ENCODE measurements at regions not wholly inside any gene's neighbourhood (a gene's known extent, or its start where the extent isn't known, plus 50 kb on each side); places are given as distances from the start of the nearest gene placed in this dataset.

DNA sequence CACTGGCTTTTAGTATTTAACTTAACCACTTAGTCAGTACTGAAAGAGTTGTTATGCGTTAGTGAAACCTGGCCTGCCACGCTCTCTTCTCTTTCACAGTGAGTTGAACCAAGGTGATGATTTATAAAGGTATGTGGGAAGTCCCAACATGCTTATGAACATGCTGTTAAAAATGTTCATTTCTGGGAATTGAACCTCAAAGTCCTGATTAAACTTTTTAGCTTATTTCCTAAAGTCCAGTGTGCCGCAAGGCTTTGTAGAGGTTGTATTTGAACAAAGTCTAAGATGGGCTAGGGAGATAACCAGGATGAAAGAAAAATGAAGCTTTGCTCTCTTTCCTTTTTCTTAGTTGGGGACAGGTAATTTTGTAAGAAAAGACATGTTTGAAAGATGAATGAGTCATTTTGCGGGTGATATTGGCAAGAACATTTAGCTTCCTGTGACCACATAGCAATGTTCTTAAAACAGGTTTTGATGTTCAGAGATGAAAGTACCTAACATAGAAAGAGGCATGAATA, 270.3 kb downstream of the DTHD1 start:
- Histone ChIP-seq H3K9me3 (no peaks in the 10 kb centered on the region), H3K4me1 (no peaks in the 10 kb centered on the region), H3K4me2 (no peak overlapping the region), H3K27ac (no peak overlapping the region), H3K4me3 (no peak overlapping the region)
- FAIRE-seq (no peak), DNase-seq (ENCODE audit: low read depth in 1 of 2, low spot score in 1 of 2) (no peak), ATAC-seq (no peak)
- ChIA-PET POLR2A (no interaction called here), CTCF (no interaction called here)
- WGBS (ENCODE audit: missing lambda C conversion rate) = 38% methylated on average over 4 of the region's 4 CpGs
- no peak for TF ChIP-seq FOSB (CRISPR knock-in tag; IDR thresholded peaks at IDR 0.05)
- TF ChIP-seq NPAS2 (CRISPR knock-in tag; IDR thresholded peaks at IDR 0.05; ENCODE audit: borderline replicate concordance) = no peak
- no peak for TF ChIP-seq RARB (CRISPR knock-in tag; IDR thresholded peaks at IDR 0.05)
- TF ChIP-seq CHD4 (IDR thresholded peaks at IDR 0.05; ENCODE audit: borderline replicate concordance) = no peak
- no peak for TF ChIP-seq MYC (IDR thresholded peaks at IDR 0.05; ENCODE audit: borderline replicate concordance, low read length)
- TF ChIP-seq RNF2 (IDR thresholded peaks at IDR 0.05; ENCODE audit: borderline replicate concordance, low read depth) = no peak
- no peak for TF ChIP-seq SREBF2 (IDR thresholded peaks at IDR 0.05)
- TF ChIP-seq JUN (IDR thresholded peaks at IDR 0.05) = no peak
- no peak for TF ChIP-seq POLR2A (IDR thresholded peaks at IDR 0.05; ENCODE audit: low read length)

DNA sequence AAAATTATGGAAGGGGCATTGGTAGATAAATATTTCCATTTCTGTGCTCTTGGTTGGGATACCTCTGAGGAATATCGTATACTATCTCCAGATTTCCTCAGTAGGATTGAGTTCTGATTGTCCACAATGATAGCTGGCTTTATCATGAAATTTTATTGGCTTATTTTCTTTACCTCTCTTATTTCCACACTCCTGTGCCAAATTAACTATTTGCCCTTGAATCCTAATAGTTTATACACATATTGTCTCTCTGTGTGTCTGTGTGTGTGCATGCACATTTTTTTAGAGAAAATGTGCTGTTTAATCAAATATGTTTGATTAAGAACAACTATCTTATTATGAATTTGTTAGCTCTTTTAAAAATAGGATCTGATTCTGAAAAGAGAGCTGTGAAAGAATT, 271.6 kb downstream of the DTHD1 start:
- POLR2A ChIA-PET = no interaction called here
- Histone ChIP-seq H3K9me3 (no peaks in the 10 kb centered on the region), H3K4me3 (no peak overlapping the region), H3K4me1 (no peaks in the 10 kb centered on the region), H3K27ac (no peak overlapping the region), H3K4me2 (no peak overlapping the region)
- ATAC-seq (no peak), FAIRE-seq (no peak), DNase-seq (ENCODE audit: low read depth in 1 of 2, low spot score in 1 of 2) (no peak)
- CTCF ChIA-PET = no interaction called here
- TF ChIP-seq NR3C1 (IDR thresholded peaks at IDR 0.05) = no peak
- TF ChIP-seq CEBPB (IDR thresholded peaks at IDR 0.05) = no peak
- TF ChIP-seq BHLHE40 (IDR thresholded peaks at IDR 0.05; ENCODE audit: low read depth, low read length) = no peak
- no peak for TF ChIP-seq EHF (CRISPR knock-in tag; IDR thresholded peaks at IDR 0.05)
- WGBS (ENCODE audit: missing lambda C conversion rate) = 0% methylated on average over 1 of the region's 1 CpG

GRCh38 chr4:36553453-36553852, 272.0 kb downstream of the DTHD1 start:
- H3K4me2 ChIP-seq = no peak overlapping the region
- ATAC-seq (no peak), FAIRE-seq (no peak), DNase-seq (ENCODE audit: low read depth in 1 of 2, low spot score in 1 of 2) (no peak)
- 15% methylated on average over 3 of the region's 3 CpGs for WGBS (ENCODE audit: missing lambda C conversion rate)
- H3K4me3 ChIP-seq = no peak overlapping the region
- H3K27ac ChIP-seq = no peak overlapping the region
- H3K9me3 ChIP-seq = no peaks in the 10 kb centered on the region
- ChIA-PET CTCF (no interaction called here), POLR2A (no interaction called here)
- no peak for TF ChIP-seq HDAC2 (IDR thresholded peaks at IDR 0.05)
- TF ChIP-seq, protein P1, sequence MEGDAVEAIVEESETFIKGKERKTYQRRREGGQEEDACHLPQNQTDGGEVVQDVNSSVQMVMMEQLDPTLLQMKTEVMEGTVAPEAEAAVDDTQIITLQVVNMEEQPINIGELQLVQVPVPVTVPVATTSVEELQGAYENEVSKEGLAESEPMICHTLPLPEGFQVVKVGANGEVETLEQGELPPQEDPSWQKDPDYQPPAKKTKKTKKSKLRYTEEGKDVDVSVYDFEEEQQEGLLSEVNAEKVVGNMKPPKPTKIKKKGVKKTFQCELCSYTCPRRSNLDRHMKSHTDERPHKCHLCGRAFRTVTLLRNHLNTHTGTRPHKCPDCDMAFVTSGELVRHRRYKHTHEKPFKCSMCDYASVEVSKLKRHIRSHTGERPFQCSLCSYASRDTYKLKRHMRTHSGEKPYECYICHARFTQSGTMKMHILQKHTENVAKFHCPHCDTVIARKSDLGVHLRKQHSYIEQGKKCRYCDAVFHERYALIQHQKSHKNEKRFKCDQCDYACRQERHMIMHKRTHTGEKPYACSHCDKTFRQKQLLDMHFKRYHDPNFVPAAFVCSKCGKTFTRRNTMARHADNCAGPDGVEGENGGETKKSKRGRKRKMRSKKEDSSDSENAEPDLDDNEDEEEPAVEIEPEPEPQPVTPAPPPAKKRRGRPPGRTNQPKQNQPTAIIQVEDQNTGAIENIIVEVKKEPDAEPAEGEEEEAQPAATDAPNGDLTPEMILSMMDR (IDR thresholded peaks at IDR 0.05) = no peak
- no peak for TF ChIP-seq EHF (CRISPR knock-in tag; IDR thresholded peaks at IDR 0.05)
- TF ChIP-seq, protein P2, sequence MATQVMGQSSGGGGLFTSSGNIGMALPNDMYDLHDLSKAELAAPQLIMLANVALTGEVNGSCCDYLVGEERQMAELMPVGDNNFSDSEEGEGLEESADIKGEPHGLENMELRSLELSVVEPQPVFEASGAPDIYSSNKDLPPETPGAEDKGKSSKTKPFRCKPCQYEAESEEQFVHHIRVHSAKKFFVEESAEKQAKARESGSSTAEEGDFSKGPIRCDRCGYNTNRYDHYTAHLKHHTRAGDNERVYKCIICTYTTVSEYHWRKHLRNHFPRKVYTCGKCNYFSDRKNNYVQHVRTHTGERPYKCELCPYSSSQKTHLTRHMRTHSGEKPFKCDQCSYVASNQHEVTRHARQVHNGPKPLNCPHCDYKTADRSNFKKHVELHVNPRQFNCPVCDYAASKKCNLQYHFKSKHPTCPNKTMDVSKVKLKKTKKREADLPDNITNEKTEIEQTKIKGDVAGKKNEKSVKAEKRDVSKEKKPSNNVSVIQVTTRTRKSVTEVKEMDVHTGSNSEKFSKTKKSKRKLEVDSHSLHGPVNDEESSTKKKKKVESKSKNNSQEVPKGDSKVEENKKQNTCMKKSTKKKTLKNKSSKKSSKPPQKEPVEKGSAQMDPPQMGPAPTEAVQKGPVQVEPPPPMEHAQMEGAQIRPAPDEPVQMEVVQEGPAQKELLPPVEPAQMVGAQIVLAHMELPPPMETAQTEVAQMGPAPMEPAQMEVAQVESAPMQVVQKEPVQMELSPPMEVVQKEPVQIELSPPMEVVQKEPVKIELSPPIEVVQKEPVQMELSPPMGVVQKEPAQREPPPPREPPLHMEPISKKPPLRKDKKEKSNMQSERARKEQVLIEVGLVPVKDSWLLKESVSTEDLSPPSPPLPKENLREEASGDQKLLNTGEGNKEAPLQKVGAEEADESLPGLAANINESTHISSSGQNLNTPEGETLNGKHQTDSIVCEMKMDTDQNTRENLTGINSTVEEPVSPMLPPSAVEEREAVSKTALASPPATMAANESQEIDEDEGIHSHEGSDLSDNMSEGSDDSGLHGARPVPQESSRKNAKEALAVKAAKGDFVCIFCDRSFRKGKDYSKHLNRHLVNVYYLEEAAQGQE (IDR thresholded peaks at IDR 0.05) = no peak
- TF ChIP-seq CEBPB (IDR thresholded peaks at IDR 0.05) = no peak
- TF ChIP-seq CHD4 (IDR thresholded peaks at IDR 0.05; ENCODE audit: borderline replicate concordance) = no peak
- TF ChIP-seq, protein P3, sequence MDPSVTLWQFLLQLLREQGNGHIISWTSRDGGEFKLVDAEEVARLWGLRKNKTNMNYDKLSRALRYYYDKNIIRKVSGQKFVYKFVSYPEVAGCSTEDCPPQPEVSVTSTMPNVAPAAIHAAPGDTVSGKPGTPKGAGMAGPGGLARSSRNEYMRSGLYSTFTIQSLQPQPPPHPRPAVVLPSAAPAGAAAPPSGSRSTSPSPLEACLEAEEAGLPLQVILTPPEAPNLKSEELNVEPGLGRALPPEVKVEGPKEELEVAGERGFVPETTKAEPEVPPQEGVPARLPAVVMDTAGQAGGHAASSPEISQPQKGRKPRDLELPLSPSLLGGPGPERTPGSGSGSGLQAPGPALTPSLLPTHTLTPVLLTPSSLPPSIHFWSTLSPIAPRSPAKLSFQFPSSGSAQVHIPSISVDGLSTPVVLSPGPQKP (IDR thresholded peaks at IDR 0.05; ENCODE audit: low read depth, low read length) = no peak
- TF ChIP-seq CBX8 (IDR thresholded peaks at IDR 0.05) = no peak
- TF ChIP-seq ZNF302 (CRISPR knock-in tag; IDR thresholded peaks at IDR 0.05) = no peak
- TF ChIP-seq HOXB5 (CRISPR knock-in tag; IDR thresholded peaks at IDR 0.05) = no peak
- TF ChIP-seq TP53 (CRISPR knock-in tag; IDR thresholded peaks at IDR 0.05) = no peak
- no peak for TF ChIP-seq USF2 (IDR thresholded peaks at IDR 0.05)
- TF ChIP-seq HOXB13 (CRISPR knock-in tag; IDR thresholded peaks at IDR 0.05; ENCODE audit: low read depth) = no peak
- TF ChIP-seq CHD2 (IDR thresholded peaks at IDR 0.05; ENCODE audit: low read length, partially characterized antibody) = no peak
- no peak for TF ChIP-seq HOXA7 (CRISPR knock-in tag; IDR thresholded peaks at IDR 0.05)
- TF ChIP-seq RNF2 (IDR thresholded peaks at IDR 0.05; ENCODE audit: borderline replicate concordance, low read depth) = no peak
- H3K4me1 ChIP-seq = no peaks in the 10 kb centered on the region
